Mesenchymal stem cell (in vitro differentiated cells and primary cell): ENCODE measurements at regions not wholly inside any gene's neighbourhood (a gene's known extent, or its start where the extent isn't known, plus 50 kb on each side); places are given as distances from the start of the nearest gene placed in this dataset.

Experiments
- DNase-seq: peaks from one replicate; pipeline ENCODE4 v3.0.0-alpha.2; 2013
- H2AFZ ChIP-seq: one replicate; pipeline ENCODE4 v1.6.1; 2013; ENCODE audit warnings: low read depth, mild to moderate bottlenecking, control low read depth, inconsistent platforms, low read length, moderate library complexity
- H2AK5ac ChIP-seq: 2 replicates; pipeline ENCODE4 v1.6.1; 2013; ENCODE audit warnings: low read length, moderate library complexity, mild to moderate bottlenecking, inconsistent platforms; ENCODE audit not compliant: severe bottlenecking
- H2BK120ac ChIP-seq: one replicate; pipeline ENCODE4 v1.6.1; 2013; ENCODE audit warnings: low read depth, mild to moderate bottlenecking, inconsistent platforms, low read length, moderate library complexity
- H2BK12ac ChIP-seq, 2 experiments: one replicate each; pipeline ENCODE4 v1.6.1; 2013; ENCODE audit warnings: inconsistent platforms in 2 of 2, low read length in 2 of 2, mild to moderate bottlenecking in 2 of 2, moderate library complexity in 2 of 2, control low read depth in 1 of 2
- H2BK15ac ChIP-seq: one replicate; pipeline ENCODE4 v1.6.1; 2013; ENCODE audit warnings: mild to moderate bottlenecking, low read depth, inconsistent platforms; ENCODE audit not compliant: poor library complexity, severe bottlenecking
- H2BK5ac ChIP-seq: 2 replicates; pipeline ENCODE4 v1.6.1; 2013; ENCODE audit warnings: low read depth, mild to moderate bottlenecking, low read length, control low read depth, inconsistent platforms; ENCODE audit not compliant: poor library complexity, severe bottlenecking
- H3K14ac ChIP-seq, 2 experiments: one replicate each; pipeline ENCODE4 v1.6.1; 2013; ENCODE audit warnings: inconsistent platforms in 2 of 2, low read length in 2 of 2, control low read depth in 1 of 2, mild to moderate bottlenecking in 1 of 2, moderate library complexity in 1 of 2
- H3K18ac ChIP-seq, 2 experiments: one replicate each; pipeline ENCODE4 v1.6.1; 2013; ENCODE audit warnings: inconsistent platforms in 2 of 2, low read length in 2 of 2, control low read depth in 1 of 2, low read depth in 1 of 2, mild to moderate bottlenecking in 1 of 2
- H3K23ac ChIP-seq, 2 experiments: one replicate each; pipeline ENCODE4 v1.6.1; 2013; ENCODE audit warnings: inconsistent platforms in 2 of 2, low read length in 2 of 2, mild to moderate bottlenecking in 2 of 2, moderate library complexity in 2 of 2, control low read depth in 1 of 2
- H3K27ac ChIP-seq: 2 replicates; pipeline ENCODE4 v1.5.1; 2013; ENCODE audit warnings: mild to moderate bottlenecking, moderate library complexity, low read length, control low read depth, inconsistent platforms; ENCODE audit not compliant: poor library complexity, severe bottlenecking
- H3K27me3 ChIP-seq, 2 experiments: 2 replicates each; pipeline versions ENCODE4 v1.6.1 to v1.7.0; 2013; ENCODE audit warnings: low read length in 2 of 2, mild to moderate bottlenecking in 2 of 2, moderate library complexity in 2 of 2, control low read depth in 1 of 2, inconsistent platforms in 1 of 2; ENCODE audit not compliant: control insufficient read depth in 1 of 2, insufficient read depth in 1 of 2
- H3K36me3 ChIP-seq, 2 experiments: 2 replicates each; pipeline versions ENCODE4 v1.6.1 to v1.7.0; 2013; ENCODE audit warnings: low read length in 2 of 2, control low read depth in 1 of 2, inconsistent platforms in 1 of 2, low read depth in 1 of 2, mild to moderate bottlenecking in 1 of 2; ENCODE audit not compliant: insufficient read depth in 2 of 2, control insufficient read depth in 1 of 2
- H3K4ac ChIP-seq, 2 experiments: one replicate each; pipeline ENCODE4 v1.6.1; 2013; ENCODE audit warnings: inconsistent platforms in 2 of 2, low read length in 2 of 2, mild to moderate bottlenecking in 2 of 2, moderate library complexity in 2 of 2, control low read depth in 1 of 2, low read depth in 1 of 2
- H3K4me1 ChIP-seq: 2 replicates; pipeline ENCODE4 v1.6.1; 2013; ENCODE audit warnings: low read depth, low read length, control low read depth; ENCODE audit not compliant: control insufficient read depth, insufficient read depth
- H3K4me2 ChIP-seq: 2 replicates; pipeline ENCODE4 v1.6.1; 2013; ENCODE audit warnings: low read length, mild to moderate bottlenecking, inconsistent platforms; ENCODE audit not compliant: poor library complexity, severe bottlenecking
- H3K4me3 ChIP-seq, 2 experiments: 2 replicates each; pipeline versions ENCODE4 v1.5.1 to v1.7.0; 2013; ENCODE audit warnings: low read length in 2 of 2, mild to moderate bottlenecking in 2 of 2, control low read depth in 1 of 2, low read depth in 1 of 2; ENCODE audit not compliant: insufficient read depth in 1 of 2
- H3K79me1 ChIP-seq: replicated peaks from 2 replicates; pipeline ENCODE4 v1.6.1; 2013; ENCODE audit warnings: mild to moderate bottlenecking, control low read depth, low read length, inconsistent platforms; ENCODE audit not compliant: poor library complexity, severe bottlenecking
- H3K9ac ChIP-seq: 2 replicates; pipeline ENCODE4 v1.7.0; 2013; ENCODE audit warnings: mild to moderate bottlenecking, low read length, moderate library complexity
- H3K9me3 ChIP-seq: 2 replicates; pipeline ENCODE4 v1.7.0; 2013; ENCODE audit warnings: mild to moderate bottlenecking, low read length; ENCODE audit not compliant: control insufficient read depth
- H4K8ac ChIP-seq: one replicate; pipeline ENCODE4 v1.6.1; 2013; ENCODE audit warnings: inconsistent platforms, mild to moderate bottlenecking, low read length, moderate library complexity
- H4K91ac ChIP-seq: one replicate; pipeline ENCODE4 v1.6.1; 2013; ENCODE audit warnings: mild to moderate bottlenecking, low read length, inconsistent platforms
- WGBS: methylation state at CpG from one replicate; pipeline ENCODE4 v1.1.7; 2013; ENCODE audit warnings: mixed read lengths; 5-methylcytosine and 5-hydroxymethylcytosine counted together

DNA sequence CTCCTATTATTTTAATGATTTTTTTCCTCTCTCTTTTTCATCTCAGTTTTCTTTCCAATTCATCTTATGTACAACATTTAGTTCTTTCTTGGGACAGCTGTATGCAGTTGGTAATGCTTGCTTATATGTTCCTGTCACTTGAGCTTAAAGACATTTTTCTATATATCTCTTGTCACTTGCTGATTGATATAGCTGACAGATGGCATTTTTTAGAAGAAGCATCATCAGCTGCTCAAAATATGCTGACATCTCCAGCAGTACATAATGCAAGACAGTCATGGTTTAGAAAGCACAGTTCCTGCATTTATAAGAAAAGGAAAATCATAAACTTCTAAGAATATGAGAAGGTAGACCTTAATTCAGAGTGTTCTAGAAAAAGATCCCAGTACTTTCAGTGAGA, 56.5 kb downstream of the DCAF8L1 start:
- no peaks in the 10 kb centered on the region for H3K9me3 ChIP-seq
- no peak overlapping the region for H2AK5ac ChIP-seq
- no peak overlapping the region for H3K4me3 ChIP-seq
- H2BK12ac ChIP-seq, result no peak overlapping the region
- H3K27ac ChIP-seq, result no peak overlapping the region
- H4K91ac ChIP-seq, result no peak overlapping the region
- H3K27me3 ChIP-seq, result no peaks in the 10 kb centered on the region
- no peak overlapping the region for H3K4ac ChIP-seq
- H3K79me1 ChIP-seq, result no peaks in the 10 kb centered on the region
- no peak overlapping the region for H4K8ac ChIP-seq
- no peak overlapping the region for H3K9ac ChIP-seq
- no peak overlapping the region for H2BK120ac ChIP-seq
- H3K36me3 ChIP-seq, result no peaks in the 10 kb centered on the region
- no peak for DNase-seq
- no peaks in the 10 kb centered on the region for H3K4me1 ChIP-seq
- H2BK5ac ChIP-seq, result no peak overlapping the region
- H2AFZ ChIP-seq, result no peak overlapping the region
- no peak overlapping the region for H3K4me2 ChIP-seq
- no peak overlapping the region for H3K18ac ChIP-seq
- H3K14ac ChIP-seq, result no peak overlapping the region
- H3K23ac ChIP-seq, result no peak overlapping the region
- no peak overlapping the region for H2BK15ac ChIP-seq

- Histone ChIP-seq H3K4me1 (no peaks in the 10 kb centered on the region), H3K27me3 (no peaks in the 10 kb centered on the region), H3K79me1 (no peaks in the 10 kb centered on the region), H2BK120ac (no peak overlapping the region), H3K14ac (no peak overlapping the region), H2AFZ (no peak overlapping the region), H3K36me3 (no peaks in the 10 kb centered on the region), H4K91ac (no peak overlapping the region), H2BK12ac (no peak overlapping the region), H2BK5ac (no peak overlapping the region), H2AK5ac (no peak overlapping the region), H3K4me2 (no peak overlapping the region), H3K27ac (no peak overlapping the region), H2BK15ac (no peak overlapping the region), H3K23ac (no peak overlapping the region), H3K4me3 (no peak overlapping the region), H3K18ac (no peak overlapping the region), H4K8ac (no peak overlapping the region), H3K9ac (no peak overlapping the region), H3K4ac (no peak overlapping the region), H3K9me3 (no peaks in the 10 kb centered on the region)
- no peak for DNase-seq
- 54% methylated on average over 2 of the region's 4 CpGs for WGBS
Observed at GRCh38 chrX:27924261-27924660, 57.0 kb downstream of the DCAF8L1 start.

GRCh38 chrX:27918799-27919198, 62.5 kb downstream of the DCAF8L1 start:
- Histone ChIP-seq H2AK5ac (no peak overlapping the region), H3K27ac (no peak overlapping the region), H2BK120ac (no peak overlapping the region), H2AFZ (no peak overlapping the region), H3K4me3 (no peak overlapping the region), H3K14ac (no peak overlapping the region), H2BK12ac (no peak overlapping the region), H2BK15ac (no peak overlapping the region), H3K4ac (no peak overlapping the region), H3K9me3 (no peaks in the 10 kb centered on the region), H3K23ac (no peak overlapping the region), H4K8ac (no peak overlapping the region), H3K79me1 (no peaks in the 10 kb centered on the region), H3K36me3 (no peaks in the 10 kb centered on the region), H3K27me3 (no peaks in the 10 kb centered on the region), H3K18ac (no peak overlapping the region), H3K4me1 (no peaks in the 10 kb centered on the region), H3K9ac (no peak overlapping the region), H4K91ac (no peak overlapping the region), H3K4me2 (no peak overlapping the region), H2BK5ac (no peak overlapping the region)
- peak; percentile 9 for DNase-seq
- no CpG with 5 or more reads among the region's 3 CpGs for WGBS

DNA sequence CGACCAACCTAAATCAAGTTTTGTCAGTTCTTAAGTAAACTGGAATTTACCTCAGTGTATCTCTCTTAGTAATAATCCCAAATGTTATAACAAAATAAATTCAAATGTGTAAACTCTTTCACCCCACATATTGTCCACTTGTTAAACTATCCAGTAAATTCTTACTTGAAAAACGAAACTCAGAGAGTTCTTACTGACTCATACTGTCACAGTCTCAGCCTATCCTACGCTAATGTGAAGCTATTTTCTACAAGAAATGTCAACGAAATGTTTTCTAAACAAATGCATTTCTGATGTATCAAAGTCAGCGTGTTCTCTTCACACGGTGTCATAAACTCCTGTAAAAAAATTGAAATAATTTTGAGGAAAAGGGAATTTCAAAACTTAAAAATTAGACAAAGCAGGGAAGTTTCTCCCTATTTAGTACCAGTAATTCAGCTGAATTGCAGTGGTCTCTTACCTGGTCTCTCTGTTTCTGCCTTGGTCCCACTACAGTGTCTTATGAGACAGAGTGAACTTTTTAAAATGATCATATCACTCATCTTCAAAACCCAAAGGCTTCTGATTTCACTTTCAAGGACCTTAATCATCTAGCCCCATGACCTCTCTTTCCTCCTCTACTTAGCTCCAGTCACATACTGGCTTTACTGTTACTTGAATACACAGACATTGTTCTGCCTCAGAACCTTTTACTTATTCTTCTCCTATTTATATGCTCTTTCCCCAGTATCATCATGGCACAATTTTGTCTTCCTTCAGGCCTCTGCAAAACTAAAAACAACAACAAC, 63.3 kb downstream of the DCAF8L1 start:
- Histone ChIP-seq H3K27ac (no peak overlapping the region), H3K79me1 (no peaks in the 10 kb centered on the region), H2BK15ac (no peak overlapping the region), H3K4ac (no peak overlapping the region), H4K8ac (no peak overlapping the region), H3K9me3 (no peaks in the 10 kb centered on the region), H3K27me3 (no peaks in the 10 kb centered on the region), H3K4me2 (no peak overlapping the region), H3K18ac (no peak overlapping the region), H3K14ac (no peak overlapping the region), H3K9ac (no peak overlapping the region), H2AFZ (no peak overlapping the region), H3K23ac (no peak overlapping the region), H3K4me1 (no peaks in the 10 kb centered on the region), H3K4me3 (no peak overlapping the region), H2AK5ac (no peak overlapping the region), H3K36me3 (no peaks in the 10 kb centered on the region), H2BK5ac (no peak overlapping the region), H2BK120ac (no peak overlapping the region), H4K91ac (no peak overlapping the region), H2BK12ac (no peak overlapping the region)
- no peak for DNase-seq
- 86% methylated on average over 2 of the region's 6 CpGs for WGBS
